Upper lobe of left lung (tissue), 6 donors: ENCODE measurements at regions not wholly inside any gene's neighbourhood (a gene's known extent, or its start where the extent isn't known, plus 50 kb on each side); places are given as distances from the start of the nearest gene placed in this dataset.

Source experiments
- ATAC-seq, 2 donors: fragments of 200-7000 bp; cut with Tn5 transposase; one replicate each; pipeline ENCODE4 v1.9.1; 2022; ENCODE audit warnings: mild to moderate bottlenecking in 2 of 2, moderate library complexity in 2 of 2; ENCODE audit not compliant: low FRiP score in 2 of 2
- DNase-seq, 2 donors: peaks; one replicate each; pipeline ENCODE4 v3.0.0-alpha.2; 2019 to 2020
- H3K27ac ChIP-seq, 4 donors: fragments of 200-600 bp; sonication (generic); one replicate each; pipeline ENCODE4 v1.5.1; 2016 to 2019
- H3K27me3 ChIP-seq, 4 donors: fragments of 200-600 bp; sonication (generic); one replicate each; pipeline ENCODE4 v1.5.1; 2017 to 2019
- H3K36me3 ChIP-seq, 4 donors: fragments of 200-600 bp; sonication (generic); one replicate each; pipeline ENCODE4 v1.5.1; 2016 to 2019
- H3K4me1 ChIP-seq, 4 donors: fragments of 200-600 bp; sonication (generic); one replicate each; pipeline ENCODE4 v1.5.1; 2018 to 2019
- H3K4me3 ChIP-seq, 4 donors: fragments of 200-600 bp; sonication (generic); one replicate each; pipeline ENCODE4 v1.5.1; 2017 to 2019; ENCODE audit warnings: mild to moderate bottlenecking in 2 of 4, moderate library complexity in 1 of 4
- H3K9me3 ChIP-seq, 4 donors: fragments of 200-600 bp; sonication (generic); one replicate each; pipeline ENCODE4 v1.5.1; 2018 to 2019
- EP300 ChIP-seq, 4 donors: sonication (generic); formaldehyde crosslinking; IDR thresholded peaks; one replicate each; pipeline ENCODE4 v1.5.1; 2017; ENCODE audit warnings: antibody characterized with exemption in 4 of 4, control low read depth in 2 of 4
- POLR2A ChIP-seq, 4 donors: fragments of 450-650 bp; IDR thresholded peaks; one replicate each; pipeline ENCODE4 v1.5.1; 2016 to 2017; ENCODE audit warnings: antibody characterized with exemption in 4 of 4, mild to moderate bottlenecking in 2 of 4
- POLR2AphosphoS5 ChIP-seq, 2 donors: sonication (generic); formaldehyde crosslinking; IDR thresholded peaks; one replicate each; pipeline ENCODE4 v1.5.1; 2017; ENCODE audit warnings: antibody characterized with exemption in 2 of 2
- WGBS, 2 donors: methylation state at CpG; one replicate each; pipeline ENCODE4 v1.1.5; 2017 to 2018; 5-methylcytosine and 5-hydroxymethylcytosine counted together
- TF ChIP-seq, protein P1 (sequence below), 6 experiments: fragments of 450-650 bp in 4 of 6; fragments of 200-600 bp in 2 of 6; sonication (generic) in 2 of 6; IDR thresholded peaks; one replicate each; pipeline ENCODE4 v1.5.1; 2016 to 2019; ENCODE audit warnings: antibody characterized with exemption in 6 of 6
- donor health status: DM: no; HTN: no; CAD: no; lungs with moderate emphysema.
- donor health status: DM: no; HTN: yes; CAD: no; lungs with severe emphysema.

DNA sequence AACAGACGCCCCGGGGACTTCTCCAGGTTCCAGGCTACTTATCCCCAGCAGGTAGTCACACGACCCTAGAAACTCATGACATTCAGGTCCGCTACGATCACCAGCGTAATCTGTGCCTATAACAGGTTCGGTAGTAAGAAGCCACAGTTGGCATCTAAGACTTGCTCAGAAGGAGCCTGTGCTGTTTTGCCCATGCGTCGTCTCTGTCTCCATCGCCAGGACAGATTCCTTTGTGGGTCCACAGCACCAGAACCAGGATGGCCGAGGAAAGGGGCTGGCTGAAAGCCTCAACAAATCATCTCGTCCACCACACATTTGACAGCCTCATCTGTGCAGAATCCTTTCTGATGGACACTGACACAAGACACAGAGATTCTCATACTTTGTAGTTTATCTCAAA, 319.5 kb upstream of the AGA start:
- Histone ChIP-seq H3K36me3 (no peaks in the 10 kb centered on the region), H3K9me3 (no peaks in the 10 kb centered on the region), H3K27me3 (no peaks in the 10 kb centered on the region), H3K27ac (no peak overlapping the region), H3K4me3 (no peak overlapping the region), H3K4me1 (no peaks in the 10 kb centered on the region)
- no peak for ATAC-seq
- no peak for TF ChIP-seq POLR2A (IDR thresholded peaks at IDR 0.05)
- DNase-seq = no peak
- WGBS, 2 donors = 83 to 92% methylated on average over 12 of the region's 12 CpGs

DNA sequence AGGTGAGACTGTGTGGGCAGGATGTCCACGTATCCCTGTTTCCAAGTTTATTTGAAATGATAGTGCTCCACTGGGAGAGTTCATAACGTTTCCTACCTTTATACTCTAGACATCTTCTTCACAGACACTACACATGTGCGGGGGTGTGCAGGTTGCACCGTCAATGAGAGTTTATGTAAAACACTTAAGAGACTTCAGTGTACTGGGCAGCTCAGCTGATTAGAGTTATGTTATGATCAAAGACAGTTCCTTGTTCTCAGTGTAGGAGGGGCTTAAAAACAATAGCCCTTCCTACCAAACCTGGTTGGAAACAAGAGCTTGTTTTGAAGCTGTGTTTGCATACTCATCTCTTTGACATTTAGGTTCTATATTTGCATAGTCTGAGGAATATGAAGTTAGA, 326.9 kb upstream of the AGA start:
- Histone ChIP-seq H3K36me3 (no peaks in the 10 kb centered on the region), H3K27ac (no peak overlapping the region), H3K4me3 (no peak overlapping the region), H3K4me1 (no peaks in the 10 kb centered on the region), H3K27me3 (no peaks in the 10 kb centered on the region), H3K9me3 (no peaks in the 10 kb centered on the region)
- no peak for TF ChIP-seq POLR2A (IDR thresholded peaks at IDR 0.05)
- no peak for TF ChIP-seq POLR2AphosphoS5 (IDR thresholded peaks at IDR 0.05)
- no peak for TF ChIP-seq EP300 (IDR thresholded peaks at IDR 0.05)
- TF ChIP-seq, protein P1, sequence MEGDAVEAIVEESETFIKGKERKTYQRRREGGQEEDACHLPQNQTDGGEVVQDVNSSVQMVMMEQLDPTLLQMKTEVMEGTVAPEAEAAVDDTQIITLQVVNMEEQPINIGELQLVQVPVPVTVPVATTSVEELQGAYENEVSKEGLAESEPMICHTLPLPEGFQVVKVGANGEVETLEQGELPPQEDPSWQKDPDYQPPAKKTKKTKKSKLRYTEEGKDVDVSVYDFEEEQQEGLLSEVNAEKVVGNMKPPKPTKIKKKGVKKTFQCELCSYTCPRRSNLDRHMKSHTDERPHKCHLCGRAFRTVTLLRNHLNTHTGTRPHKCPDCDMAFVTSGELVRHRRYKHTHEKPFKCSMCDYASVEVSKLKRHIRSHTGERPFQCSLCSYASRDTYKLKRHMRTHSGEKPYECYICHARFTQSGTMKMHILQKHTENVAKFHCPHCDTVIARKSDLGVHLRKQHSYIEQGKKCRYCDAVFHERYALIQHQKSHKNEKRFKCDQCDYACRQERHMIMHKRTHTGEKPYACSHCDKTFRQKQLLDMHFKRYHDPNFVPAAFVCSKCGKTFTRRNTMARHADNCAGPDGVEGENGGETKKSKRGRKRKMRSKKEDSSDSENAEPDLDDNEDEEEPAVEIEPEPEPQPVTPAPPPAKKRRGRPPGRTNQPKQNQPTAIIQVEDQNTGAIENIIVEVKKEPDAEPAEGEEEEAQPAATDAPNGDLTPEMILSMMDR (IDR thresholded peaks at IDR 0.05) = no peak
- ATAC-seq (no peak), DNase-seq (no peak)
- 67 to 72% methylated on average over 4 of the region's 4 CpGs for WGBS, 2 donors

DNA sequence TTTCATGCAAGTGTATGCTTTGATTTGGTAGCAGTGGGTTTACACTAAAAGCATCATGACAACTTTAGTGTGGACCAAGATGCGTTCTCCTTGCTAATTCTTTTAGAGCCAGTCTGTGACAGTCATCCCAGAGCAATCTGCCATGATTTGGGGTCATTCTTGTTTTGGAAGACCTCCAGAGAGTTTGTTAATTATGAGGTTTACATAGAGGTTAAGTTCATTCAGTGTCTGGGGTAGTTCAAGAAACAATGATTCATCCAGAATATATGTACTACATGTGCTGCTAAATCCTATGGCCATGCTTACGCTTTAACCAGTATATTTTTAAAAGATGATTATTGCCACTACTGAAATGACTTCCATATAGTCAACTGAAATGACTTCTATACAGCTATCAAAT, 328.5 kb upstream of the AGA start:
- no peaks in the 10 kb centered on the region for H3K27me3 ChIP-seq
- H3K36me3 ChIP-seq = no peaks in the 10 kb centered on the region
- no peak overlapping the region for H3K4me3 ChIP-seq
- 87 to 88% methylated on average over 2 of the region's 2 CpGs for WGBS, 2 donors
- no peaks in the 10 kb centered on the region for H3K9me3 ChIP-seq
- no peak for ATAC-seq
- H3K27ac ChIP-seq = no peak overlapping the region
- no peak for DNase-seq
- TF ChIP-seq EP300 (IDR thresholded peaks at IDR 0.05) = no peak
- no peak for TF ChIP-seq POLR2A (IDR thresholded peaks at IDR 0.05)
- no peak for TF ChIP-seq POLR2AphosphoS5 (IDR thresholded peaks at IDR 0.05)
- TF ChIP-seq, protein P1 (IDR thresholded peaks at IDR 0.05) = no peak
- H3K4me1 ChIP-seq = no peaks in the 10 kb centered on the region

DNA sequence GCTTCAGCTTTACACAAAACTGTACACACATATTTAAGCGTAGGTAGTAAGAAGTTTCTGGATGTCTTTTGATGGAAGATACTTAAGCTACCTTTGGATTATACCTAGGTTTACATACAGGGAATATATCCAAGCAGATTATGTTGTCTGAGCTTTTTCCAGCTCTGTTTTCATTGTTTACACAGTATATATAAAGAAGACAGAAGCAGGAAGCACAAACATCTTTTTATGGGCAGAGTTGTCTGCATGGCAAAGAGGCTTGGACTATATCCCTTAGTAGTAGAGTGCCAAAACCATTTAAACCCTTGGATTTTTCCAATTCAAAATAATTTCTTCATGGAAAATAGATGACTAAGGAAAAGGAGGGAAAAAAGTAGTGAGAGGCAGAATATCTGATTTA, 329.4 kb upstream of the AGA start:
- DNase-seq (no peak), ATAC-seq (no peak)
- Histone ChIP-seq H3K4me3 (no peak overlapping the region), H3K27me3 (no peaks in the 10 kb centered on the region), H3K36me3 (no peaks in the 10 kb centered on the region), H3K4me1 (no peaks in the 10 kb centered on the region), H3K27ac (no peak overlapping the region), H3K9me3 (no peaks in the 10 kb centered on the region)
- TF ChIP-seq EP300 (IDR thresholded peaks at IDR 0.05) = no peak
- no peak for TF ChIP-seq POLR2AphosphoS5 (IDR thresholded peaks at IDR 0.05)
- 81 to 88% methylated on average over 1 of the region's 1 CpG for WGBS, 2 donors

DNA sequence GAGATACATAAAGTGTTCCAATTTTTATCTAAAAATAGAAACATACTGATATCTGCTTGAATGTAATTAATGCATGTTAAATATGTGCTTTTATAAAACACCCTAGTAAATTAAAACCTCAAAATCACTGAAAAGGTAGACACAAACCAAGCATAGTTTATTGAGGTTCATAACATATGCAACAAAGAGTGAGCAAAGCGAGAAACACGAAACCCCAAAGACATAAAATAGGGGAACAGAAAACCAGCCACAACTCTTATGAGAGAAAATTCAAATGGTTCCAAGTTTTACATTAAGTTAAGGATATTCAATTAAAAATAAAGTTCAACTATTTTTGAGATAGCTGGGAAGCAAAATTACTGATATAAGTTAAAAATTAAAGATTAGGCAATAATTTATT, 336.4 kb upstream of the AGA start:
- TF ChIP-seq EP300 (IDR thresholded peaks at IDR 0.05) (no peak), POLR2A (IDR thresholded peaks at IDR 0.05) (no peak), POLR2AphosphoS5 (IDR thresholded peaks at IDR 0.05) (no peak)
- TF ChIP-seq, protein P1 (IDR thresholded peaks at IDR 0.05) = no peak
- H3K36me3 ChIP-seq = no peaks in the 10 kb centered on the region
- no peaks in the 10 kb centered on the region for H3K4me1 ChIP-seq
- H3K9me3 ChIP-seq = peaks cover 0 to 4% (median 0%) of the 10 kb centered on the region in 4 donors
- 90 to 95% methylated on average over 2 of the region's 2 CpGs for WGBS, 2 donors
- no peak overlapping the region for H3K4me3 ChIP-seq
- DNase-seq (no peak), ATAC-seq (no peak)
- H3K27ac ChIP-seq = no peak overlapping the region
- no peaks in the 10 kb centered on the region for H3K27me3 ChIP-seq

DNA sequence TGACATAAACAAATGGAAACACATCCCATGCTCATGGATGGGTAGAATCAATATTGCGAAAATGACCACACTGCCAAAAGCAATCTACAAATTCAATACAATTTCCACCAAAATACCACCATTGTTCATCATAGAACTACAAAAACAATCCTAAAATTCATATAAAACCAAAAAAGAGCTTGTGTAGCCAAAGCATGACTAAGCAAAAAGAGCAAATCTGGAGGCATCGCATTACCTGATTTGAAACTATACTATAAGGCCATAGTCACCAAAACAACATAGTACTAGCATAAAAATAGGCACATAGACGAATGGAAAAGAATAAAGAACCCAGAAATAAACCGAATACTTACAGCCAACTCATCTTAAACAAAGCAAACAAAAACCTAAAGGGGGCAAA, 342.8 kb upstream of the AGA start:
- Histone ChIP-seq H3K4me1 (no peaks in the 10 kb centered on the region), H3K27me3 (no peaks in the 10 kb centered on the region), H3K27ac (no peak overlapping the region), H3K9me3 (peaks cover 0 to 4% (median 0%) of the 10 kb centered on the region in 4 donors), H3K4me3 (no peak overlapping the region), H3K36me3 (no peaks in the 10 kb centered on the region)
- no peak for TF ChIP-seq POLR2AphosphoS5 (IDR thresholded peaks at IDR 0.05)
- TF ChIP-seq EP300 (IDR thresholded peaks at IDR 0.05) = no peak
- WGBS, 2 donors = 60 to 62% methylated on average over 4 of the region's 4 CpGs
- no peak for ATAC-seq
- DNase-seq = no peak
